Upper lobe of left lung (tissue), 6 donors: ENCODE measurements at regions not wholly inside any gene's neighbourhood (a gene's known extent, or its start where the extent isn't known, plus 50 kb on each side); places are given as distances from the start of the nearest gene placed in this dataset.

Source experiments
- ATAC-seq, 2 donors: fragments of 200-7000 bp; cut with Tn5 transposase; one replicate each; pipeline ENCODE4 v1.9.1; 2022; ENCODE audit warnings: mild to moderate bottlenecking in 2 of 2, moderate library complexity in 2 of 2; ENCODE audit not compliant: low FRiP score in 2 of 2
- DNase-seq, 2 donors: peaks; one replicate each; pipeline ENCODE4 v3.0.0-alpha.2; 2019 to 2020
- H3K27ac ChIP-seq, 4 donors: fragments of 200-600 bp; sonication (generic); one replicate each; pipeline ENCODE4 v1.5.1; 2016 to 2019
- H3K27me3 ChIP-seq, 4 donors: fragments of 200-600 bp; sonication (generic); one replicate each; pipeline ENCODE4 v1.5.1; 2017 to 2019
- H3K36me3 ChIP-seq, 4 donors: fragments of 200-600 bp; sonication (generic); one replicate each; pipeline ENCODE4 v1.5.1; 2016 to 2019
- H3K4me1 ChIP-seq, 4 donors: fragments of 200-600 bp; sonication (generic); one replicate each; pipeline ENCODE4 v1.5.1; 2018 to 2019
- H3K4me3 ChIP-seq, 4 donors: fragments of 200-600 bp; sonication (generic); one replicate each; pipeline ENCODE4 v1.5.1; 2017 to 2019; ENCODE audit warnings: mild to moderate bottlenecking in 2 of 4, moderate library complexity in 1 of 4
- H3K9me3 ChIP-seq, 4 donors: fragments of 200-600 bp; sonication (generic); one replicate each; pipeline ENCODE4 v1.5.1; 2018 to 2019
- EP300 ChIP-seq, 4 donors: sonication (generic); formaldehyde crosslinking; IDR thresholded peaks; one replicate each; pipeline ENCODE4 v1.5.1; 2017; ENCODE audit warnings: antibody characterized with exemption in 4 of 4, control low read depth in 2 of 4
- POLR2A ChIP-seq, 4 donors: fragments of 450-650 bp; IDR thresholded peaks; one replicate each; pipeline ENCODE4 v1.5.1; 2016 to 2017; ENCODE audit warnings: antibody characterized with exemption in 4 of 4, mild to moderate bottlenecking in 2 of 4
- POLR2AphosphoS5 ChIP-seq, 2 donors: sonication (generic); formaldehyde crosslinking; IDR thresholded peaks; one replicate each; pipeline ENCODE4 v1.5.1; 2017; ENCODE audit warnings: antibody characterized with exemption in 2 of 2
- WGBS, 2 donors: methylation state at CpG; one replicate each; pipeline ENCODE4 v1.1.5; 2017 to 2018; 5-methylcytosine and 5-hydroxymethylcytosine counted together
- TF ChIP-seq, protein P1 (sequence below), 6 experiments: fragments of 450-650 bp in 4 of 6; fragments of 200-600 bp in 2 of 6; sonication (generic) in 2 of 6; IDR thresholded peaks; one replicate each; pipeline ENCODE4 v1.5.1; 2016 to 2019; ENCODE audit warnings: antibody characterized with exemption in 6 of 6
- donor health status: DM: no; HTN: no; CAD: no; lungs with moderate emphysema.
- donor health status: DM: no; HTN: yes; CAD: no; lungs with severe emphysema.

- DNase-seq = no peak
- Histone ChIP-seq H3K27ac (no peak overlapping the region), H3K27me3 (no peaks in the 10 kb centered on the region), H3K4me1 (no peaks in the 10 kb centered on the region), H3K36me3 (no peaks in the 10 kb centered on the region), H3K9me3 (peaks cover 0 to 20% (median 0%) of the 10 kb centered on the region in 4 donors), H3K4me3 (no peak overlapping the region)
- ATAC-seq = no peak
- 0 to 50% methylated on average over 1 to 3 of the region's 3 CpGs for WGBS, 2 donors
- TF ChIP-seq, protein P1, sequence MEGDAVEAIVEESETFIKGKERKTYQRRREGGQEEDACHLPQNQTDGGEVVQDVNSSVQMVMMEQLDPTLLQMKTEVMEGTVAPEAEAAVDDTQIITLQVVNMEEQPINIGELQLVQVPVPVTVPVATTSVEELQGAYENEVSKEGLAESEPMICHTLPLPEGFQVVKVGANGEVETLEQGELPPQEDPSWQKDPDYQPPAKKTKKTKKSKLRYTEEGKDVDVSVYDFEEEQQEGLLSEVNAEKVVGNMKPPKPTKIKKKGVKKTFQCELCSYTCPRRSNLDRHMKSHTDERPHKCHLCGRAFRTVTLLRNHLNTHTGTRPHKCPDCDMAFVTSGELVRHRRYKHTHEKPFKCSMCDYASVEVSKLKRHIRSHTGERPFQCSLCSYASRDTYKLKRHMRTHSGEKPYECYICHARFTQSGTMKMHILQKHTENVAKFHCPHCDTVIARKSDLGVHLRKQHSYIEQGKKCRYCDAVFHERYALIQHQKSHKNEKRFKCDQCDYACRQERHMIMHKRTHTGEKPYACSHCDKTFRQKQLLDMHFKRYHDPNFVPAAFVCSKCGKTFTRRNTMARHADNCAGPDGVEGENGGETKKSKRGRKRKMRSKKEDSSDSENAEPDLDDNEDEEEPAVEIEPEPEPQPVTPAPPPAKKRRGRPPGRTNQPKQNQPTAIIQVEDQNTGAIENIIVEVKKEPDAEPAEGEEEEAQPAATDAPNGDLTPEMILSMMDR (IDR thresholded peaks at IDR 0.05) = no peak
- no peak for TF ChIP-seq POLR2A (IDR thresholded peaks at IDR 0.05)
- no peak for TF ChIP-seq EP300 (IDR thresholded peaks at IDR 0.05)
- TF ChIP-seq POLR2AphosphoS5 (IDR thresholded peaks at IDR 0.05) = no peak
These were observed 226.1 kb upstream of the F9 start for GRCh38 chrX:139304471-139304870.

GRCh38 chrX:139299309-139299708 is 231.2 kb upstream of the F9 start:
- no peaks in the 10 kb centered on the region for H3K27me3 ChIP-seq
- no peak overlapping the region for H3K27ac ChIP-seq
- H3K9me3 ChIP-seq = no peaks in the 10 kb centered on the region
- H3K4me3 ChIP-seq = no peak overlapping the region
- no peaks in the 10 kb centered on the region for H3K4me1 ChIP-seq
- no peak for ATAC-seq
- H3K36me3 ChIP-seq = no peaks in the 10 kb centered on the region
- TF ChIP-seq, protein P1 (IDR thresholded peaks at IDR 0.05) = no peak
- TF ChIP-seq POLR2A (IDR thresholded peaks at IDR 0.05) (no peak), POLR2AphosphoS5 (IDR thresholded peaks at IDR 0.05) (no peak)
- DNase-seq = no peak

- Histone ChIP-seq H3K36me3 (no peaks in the 10 kb centered on the region), H3K4me1 (no peaks in the 10 kb centered on the region), H3K4me3 (no peak overlapping the region), H3K27me3 (no peaks in the 10 kb centered on the region), H3K27ac (no peak overlapping the region), H3K9me3 (no peaks in the 10 kb centered on the region)
- TF ChIP-seq EP300 (IDR thresholded peaks at IDR 0.05) (no peak), POLR2AphosphoS5 (IDR thresholded peaks at IDR 0.05) (no peak), POLR2A (IDR thresholded peaks at IDR 0.05) (no peak)
- TF ChIP-seq, protein P1 (IDR thresholded peaks at IDR 0.05) = no peak
- no peak for DNase-seq
- ATAC-seq = no peak
These were observed 232.1 kb upstream of the F9 start for GRCh38 chrX:139298437-139298836.

DNA sequence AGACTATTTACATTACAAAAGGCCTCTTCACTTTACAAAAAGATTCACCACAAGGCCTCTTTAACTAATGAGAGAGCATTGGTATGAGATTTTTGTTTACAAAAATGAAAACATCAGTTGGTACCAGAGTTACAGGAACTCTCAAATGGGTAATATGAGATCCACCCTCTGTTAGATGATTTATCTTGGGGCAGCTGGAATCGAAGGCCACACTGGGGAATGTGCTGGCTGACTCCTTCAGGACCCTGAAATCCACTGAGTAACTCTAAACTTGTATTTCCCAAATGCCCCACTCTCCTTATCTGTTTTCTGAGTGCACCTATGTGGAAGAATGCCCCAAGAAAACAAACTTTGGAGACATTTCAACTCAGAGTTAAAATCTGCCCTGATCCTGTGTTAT is 232.9 kb upstream of the F9 start:
- H3K4me1 ChIP-seq = no peaks in the 10 kb centered on the region
- WGBS, 2 donors = 35 to 75% methylated on average over 1 of the region's 1 CpG
- no peaks in the 10 kb centered on the region for H3K9me3 ChIP-seq
- TF ChIP-seq POLR2AphosphoS5 (IDR thresholded peaks at IDR 0.05) = no peak
- no peak for TF ChIP-seq POLR2A (IDR thresholded peaks at IDR 0.05)
- TF ChIP-seq EP300 (IDR thresholded peaks at IDR 0.05) = no peak
- TF ChIP-seq, protein P1 (IDR thresholded peaks at IDR 0.05) = no peak
- no peak overlapping the region for H3K4me3 ChIP-seq
- H3K27me3 ChIP-seq = no peaks in the 10 kb centered on the region
- no peak for DNase-seq
- no peak for ATAC-seq
- no peak overlapping the region for H3K27ac ChIP-seq
- no peaks in the 10 kb centered on the region for H3K36me3 ChIP-seq

GRCh38 chrX:139293991-139294390 is 236.5 kb upstream of the F9 start:
- Histone ChIP-seq H3K27ac (no peak overlapping the region), H3K4me3 (no peak overlapping the region), H3K36me3 (no peaks in the 10 kb centered on the region), H3K27me3 (no peaks in the 10 kb centered on the region), H3K4me1 (no peaks in the 10 kb centered on the region), H3K9me3 (no peaks in the 10 kb centered on the region)
- WGBS, 2 donors = 67 to 78% methylated on average over 4 of the region's 4 CpGs
- TF ChIP-seq EP300 (IDR thresholded peaks at IDR 0.05) = no peak
- no peak for TF ChIP-seq POLR2A (IDR thresholded peaks at IDR 0.05)
- no peak for TF ChIP-seq POLR2AphosphoS5 (IDR thresholded peaks at IDR 0.05)
- TF ChIP-seq, protein P1 (IDR thresholded peaks at IDR 0.05) = no peak
- ATAC-seq (no peak), DNase-seq (no peak)
